RPMI7951 (cell line): ENCODE measurements at regions not wholly inside any gene's neighbourhood (a gene's known extent, or its start where the extent isn't known, plus 50 kb on each side); places are given as distances from the start of the nearest gene placed in this dataset.
"Not testable (repeated sequence)": the region's sequence is repeated elsewhere in the genome, so short reads cannot be mapped to it uniquely, and the experiment has no call there.

Experiments
- DNase-seq: peaks from one replicate; pipeline ENCODE4 v3.0.0-alpha.2; 2012; ENCODE audit warnings: low read depth

GRCh38 chr16:29182501-29182900 lies 197.6 kb downstream of the LAT start:
- no peak for DNase-seq

GRCh38 chr16:29181921-29182411 lies 197.1 kb downstream of the LAT start:
- DNase-seq, result not testable (repeated sequence)

- not testable (repeated sequence) for DNase-seq
Measured at GRCh38 chr16:29181254-29181780, 196.5 kb downstream of the LAT start.

- not testable (repeated sequence) for DNase-seq
Measured at GRCh38 chr16:29180206-29180600, 195.4 kb downstream of the LAT start.

- not testable (repeated sequence) for DNase-seq
Measured at GRCh38 chr16:29179401-29180205, 194.8 kb downstream of the LAT start.

GRCh38 chr16:29177888-29178726 lies 193.3 kb downstream of the LAT start:
- not testable (repeated sequence) for DNase-seq

GRCh38 chr16:29177203-29177887 lies 192.5 kb downstream of the LAT start:
- not testable (repeated sequence) for DNase-seq

GRCh38 chr16:29176822-29177202 lies 192.0 kb downstream of the LAT start:
- not testable (repeated sequence) for DNase-seq

- DNase-seq, result not testable (repeated sequence)
Measured at GRCh38 chr16:29176154-29176470, 191.3 kb downstream of the LAT start.

- not testable (repeated sequence) for DNase-seq
Measured at GRCh38 chr16:29175411-29176153, 190.7 kb downstream of the LAT start.

GRCh38 chr16:29173371-29174305 lies 188.8 kb downstream of the LAT start:
- not testable (repeated sequence) for DNase-seq

- not testable (repeated sequence) for DNase-seq
Measured at GRCh38 chr16:29172098-29172724, 187.4 kb downstream of the LAT start.

GRCh38 chr16:29171296-29171695 lies 186.4 kb downstream of the LAT start:
- DNase-seq, result not testable (repeated sequence)

- DNase-seq, result not testable (repeated sequence)
Measured at GRCh38 chr16:29170393-29171119, 185.7 kb downstream of the LAT start.

GRCh38 chr16:29169295-29169994 lies 184.6 kb downstream of the LAT start:
- DNase-seq, result peak; percentile 9

- peak; percentile 15 for DNase-seq
Measured at GRCh38 chr16:29168515-29169259, 183.8 kb downstream of the LAT start.

- peak; percentile 7 for DNase-seq
Measured at GRCh38 chr16:29164442-29165089, 179.7 kb downstream of the LAT start.
